GM18858 (cell line): ENCODE measurements at regions not wholly inside any gene's neighbourhood (a gene's known extent, or its start where the extent isn't known, plus 50 kb on each side); places are given as distances from the start of the nearest gene placed in this dataset.
"Not testable (repeated sequence)": the region's sequence is repeated elsewhere in the genome, so short reads cannot be mapped to it uniquely, and the experiment has no call there.

ENCODE experiments used
- ATAC-seq: cut with Tn5 transposase; IDR thresholded peaks from one replicate; pipeline ENCODE4 v1.9.1; 2021; ENCODE audit not compliant: unreplicated experiment

GRCh38 chr11:79670882-79671281 is 230.1 kb upstream of the TENM4 start:
- ATAC-seq, result no peak

- no peak for ATAC-seq
These were observed 227.7 kb upstream of the TENM4 start for GRCh38 chr11:79668575-79668974.

- ATAC-seq, result no peak
These were observed 226.6 kb upstream of the TENM4 start for GRCh38 chr11:79667380-79667779.

- ATAC-seq, result peak; percentile 55
These were observed 222.2 kb upstream of the TENM4 start for GRCh38 chr11:79663017-79663416.

- no peak for ATAC-seq
These were observed 220.5 kb upstream of the TENM4 start for GRCh38 chr11:79661373-79661772.

GRCh38 chr11:79648766-79649520 is 208.1 kb upstream of the TENM4 start:
- ATAC-seq, result no peak

- ATAC-seq, result no peak
These were observed 196.4 kb upstream of the TENM4 start for GRCh38 chr11:79637219-79637618.

- ATAC-seq, result no peak
These were observed 194.1 kb upstream of the TENM4 start for GRCh38 chr11:79634905-79635304.

GRCh38 chr11:79627281-79627680 is 186.5 kb upstream of the TENM4 start:
- no peak for ATAC-seq

GRCh38 chr11:79626135-79627075 is 185.6 kb upstream of the TENM4 start:
- ATAC-seq, result no peak

- no peak for ATAC-seq
These were observed 182.5 kb upstream of the TENM4 start for GRCh38 chr11:79623375-79623774.

- ATAC-seq, result no peak
These were observed 176.7 kb upstream of the TENM4 start for GRCh38 chr11:79617561-79617960.

- ATAC-seq, result no peak
These were observed 175.6 kb upstream of the TENM4 start for GRCh38 chr11:79616392-79616851.

- no peak for ATAC-seq
These were observed 174.6 kb upstream of the TENM4 start for GRCh38 chr11:79615425-79615824.

GRCh38 chr11:79610678-79611077 is 169.8 kb upstream of the TENM4 start:
- no peak for ATAC-seq

- no peak for ATAC-seq
These were observed 169.3 kb upstream of the TENM4 start for GRCh38 chr11:79610139-79610538.

GRCh38 chr11:79609511-79609910 is 168.7 kb upstream of the TENM4 start:
- no peak for ATAC-seq

GRCh38 chr11:79606461-79606860 is 165.6 kb upstream of the TENM4 start:
- not testable (repeated sequence) for ATAC-seq

GRCh38 chr11:79600711-79601110 is 159.9 kb upstream of the TENM4 start:
- ATAC-seq, result no peak

GRCh38 chr11:79594834-79595233 is 154.0 kb upstream of the TENM4 start:
- no peak for ATAC-seq

- ATAC-seq, result no peak
These were observed 152.0 kb upstream of the TENM4 start for GRCh38 chr11:79592824-79593223.

GRCh38 chr11:79592406-79592805 is 151.6 kb upstream of the TENM4 start:
- no peak for ATAC-seq
